Muscle of back (tissue), 3 donors: ENCODE measurements at regions not wholly inside any gene's neighbourhood (a gene's known extent, or its start where the extent isn't known, plus 50 kb on each side); places are given as distances from the start of the nearest gene placed in this dataset.
A peak's percentile ranks its signal among the peaks of the same experiment; 100 is the strongest.

Experiments
- DNase-seq, 3 donors: peaks; one replicate each; pipeline versions ENCODE4 v3.0.0 to v3.0.0-alpha.2; 2013

DNA sequence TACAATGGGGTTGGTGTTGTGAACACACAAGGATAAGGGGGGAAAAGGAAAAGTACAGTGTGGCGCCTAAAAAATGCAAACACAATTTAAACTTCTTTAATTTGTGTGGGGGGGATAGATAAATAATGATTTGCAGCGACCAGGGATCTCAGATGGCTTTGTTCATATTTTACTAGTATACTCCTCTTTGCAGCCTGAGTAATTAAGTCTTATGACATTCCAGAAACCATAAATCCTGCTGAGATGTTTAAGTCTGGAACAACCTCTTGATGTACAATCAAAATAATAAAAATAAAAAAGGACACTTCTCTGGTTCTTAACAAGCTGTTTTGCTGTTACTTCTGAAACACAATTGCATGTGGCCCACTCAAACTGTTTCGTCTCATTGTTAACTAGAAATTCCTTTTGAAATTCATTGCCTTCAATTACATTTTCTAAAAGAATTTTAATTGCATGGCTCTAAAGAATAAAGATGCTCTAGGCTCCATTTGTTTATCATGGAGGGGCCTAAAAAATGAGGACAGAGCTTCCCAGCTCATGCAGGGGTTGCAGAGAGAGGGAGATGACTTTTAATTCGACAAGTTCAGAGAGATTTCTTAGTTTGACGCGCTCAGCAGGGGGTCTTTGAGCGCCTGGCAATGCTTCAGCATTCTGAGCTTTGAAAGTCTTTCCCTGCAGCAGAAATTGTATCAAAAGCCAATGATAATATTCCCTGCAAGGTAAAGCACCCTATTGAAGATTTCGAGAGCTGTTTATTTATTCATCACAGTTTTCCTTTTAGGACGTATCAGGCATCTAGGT lies 892.4 kb upstream of the TENM3 start:
- no peak for DNase-seq

DNA sequence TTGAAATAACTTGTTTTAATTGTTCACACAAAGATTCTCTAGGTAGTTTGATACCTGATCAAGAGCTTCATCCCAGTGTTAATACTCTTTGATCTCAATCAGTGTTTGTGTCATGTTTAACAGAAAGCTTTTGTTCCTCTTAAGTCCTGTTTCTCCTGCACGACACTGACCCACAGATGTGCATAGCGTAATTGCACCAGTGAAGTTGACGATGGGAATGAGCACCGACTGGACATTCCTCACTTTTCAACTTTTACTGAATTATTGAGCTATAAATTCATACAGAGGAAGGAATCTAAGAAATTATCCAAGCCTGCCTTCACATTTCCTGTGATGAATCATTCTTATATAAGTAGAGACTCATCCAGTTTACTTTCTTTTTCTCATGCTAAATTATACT lies 878.7 kb upstream of the TENM3 start:
- peak in 1 of 3 donors; percentile 3 for DNase-seq

DNA sequence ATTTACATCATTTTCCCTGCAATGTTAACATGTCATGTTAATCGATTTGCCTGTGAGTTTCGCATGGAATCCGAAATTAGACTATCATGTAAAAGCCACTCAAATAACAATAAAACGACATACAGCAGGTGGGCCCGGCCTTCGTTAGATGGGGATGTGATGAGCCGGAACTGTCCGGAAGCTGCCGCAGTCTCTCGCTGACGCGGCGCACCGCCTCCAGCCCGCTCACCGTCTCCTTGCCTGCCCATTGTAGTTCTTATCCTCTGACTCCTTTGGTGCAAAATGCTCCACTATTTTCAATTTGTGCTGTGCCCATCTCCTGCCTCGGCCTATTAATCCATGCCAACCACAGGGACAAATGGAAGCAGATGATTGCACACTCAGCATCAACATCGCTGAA lies 877.5 kb upstream of the TENM3 start:
- DNase-seq = no peak

DNA sequence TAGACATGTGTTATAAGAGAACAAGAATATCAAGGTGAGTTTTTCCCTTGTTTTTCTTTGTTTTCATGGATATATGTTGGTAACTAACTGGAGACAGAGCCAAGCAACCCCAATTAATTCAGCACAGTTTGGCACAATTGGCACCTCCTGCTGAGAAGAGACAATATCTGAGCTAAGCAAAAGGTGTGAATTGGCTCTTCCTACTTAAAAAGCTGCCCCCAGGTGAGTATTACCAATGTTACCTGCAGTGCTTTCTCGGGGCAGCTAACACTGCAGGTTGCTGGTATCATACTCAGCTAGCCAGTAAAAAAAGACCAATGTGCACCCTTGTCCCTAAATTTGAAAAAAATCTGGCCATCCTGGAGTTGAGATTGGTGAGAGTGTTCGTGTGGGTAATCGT lies 871.2 kb upstream of the TENM3 start:
- no peak for DNase-seq

DNA sequence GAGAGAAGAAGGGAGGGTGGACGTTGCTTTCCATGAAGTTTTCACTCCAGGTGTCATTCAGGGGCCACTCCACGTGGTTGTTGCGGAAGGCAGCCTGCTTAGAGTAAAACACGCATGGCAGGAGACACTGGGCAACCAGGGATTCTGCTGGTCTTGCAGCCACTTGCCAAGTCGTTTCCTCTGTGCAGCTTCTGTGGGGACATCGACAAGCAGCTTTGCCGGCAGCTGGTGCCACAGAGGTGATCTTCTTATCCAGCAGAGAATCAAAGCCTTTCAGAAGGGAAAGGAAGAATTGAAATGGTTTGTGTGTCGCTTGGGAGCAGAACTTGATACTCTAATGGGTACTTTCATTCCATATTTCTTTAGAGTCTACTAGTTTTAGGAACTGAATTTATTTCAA lies 867.1 kb upstream of the TENM3 start:
- no peak for DNase-seq

DNA sequence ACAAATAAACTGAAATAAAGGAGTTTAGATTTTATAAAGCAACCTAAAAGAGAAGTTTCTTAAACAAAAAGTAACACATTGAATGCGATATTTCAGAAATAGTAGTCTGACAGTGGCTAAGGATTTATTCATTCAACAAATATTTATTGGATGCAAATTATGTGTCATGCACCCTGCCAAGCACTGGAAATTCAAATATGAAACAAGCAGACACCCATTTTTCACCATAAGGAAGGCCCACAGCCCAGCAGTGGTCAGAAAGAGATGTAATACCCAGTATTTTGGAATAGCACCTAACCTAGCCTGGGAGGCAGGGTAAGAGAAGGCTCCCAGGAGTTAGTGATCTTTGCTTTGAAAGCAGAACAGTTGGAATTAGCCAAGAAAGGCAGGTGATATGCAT lies 855.1 kb upstream of the TENM3 start:
- DNase-seq = no peak

DNA sequence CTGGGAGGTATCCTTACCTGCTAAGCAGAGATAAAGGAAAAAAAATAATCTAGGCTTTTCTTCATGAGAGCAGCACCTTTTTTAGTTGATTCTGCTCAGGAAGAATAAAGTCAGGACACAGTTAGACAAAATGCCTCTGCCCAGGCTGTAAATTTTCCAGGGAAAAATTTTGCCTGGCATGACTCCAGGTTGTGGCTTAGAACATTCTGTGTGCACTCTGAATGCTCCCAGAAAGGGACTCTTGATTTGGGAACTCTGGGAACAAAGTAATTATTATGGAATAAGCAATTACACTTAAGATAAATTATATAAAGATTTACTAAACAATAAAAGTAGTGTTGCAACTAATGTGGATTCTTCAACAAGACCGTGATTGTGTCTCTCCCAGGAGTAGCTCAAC lies 826.2 kb upstream of the TENM3 start:
- peak in 2 of 3 donors; percentile 10 to 11 for DNase-seq

DNA sequence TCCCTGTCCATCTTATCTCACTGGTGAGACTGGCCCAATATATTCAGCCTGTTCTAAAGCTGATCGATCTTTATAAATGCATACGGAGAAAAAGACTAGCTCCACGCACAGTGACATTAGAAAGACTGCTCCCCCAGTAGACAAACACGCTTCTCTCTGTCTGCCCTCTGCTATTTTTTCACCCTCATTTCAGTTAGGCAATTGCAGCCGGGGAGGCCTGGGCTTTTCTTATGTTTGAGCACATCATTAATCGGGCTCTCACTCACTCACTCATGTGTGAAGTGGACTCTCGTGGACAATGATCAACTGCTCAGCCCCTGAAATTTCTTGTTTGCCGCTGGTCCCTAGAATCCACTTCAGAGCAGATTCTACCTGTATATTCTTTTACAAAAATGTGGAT lies 824.7 kb upstream of the TENM3 start:
- no peak for DNase-seq

DNA sequence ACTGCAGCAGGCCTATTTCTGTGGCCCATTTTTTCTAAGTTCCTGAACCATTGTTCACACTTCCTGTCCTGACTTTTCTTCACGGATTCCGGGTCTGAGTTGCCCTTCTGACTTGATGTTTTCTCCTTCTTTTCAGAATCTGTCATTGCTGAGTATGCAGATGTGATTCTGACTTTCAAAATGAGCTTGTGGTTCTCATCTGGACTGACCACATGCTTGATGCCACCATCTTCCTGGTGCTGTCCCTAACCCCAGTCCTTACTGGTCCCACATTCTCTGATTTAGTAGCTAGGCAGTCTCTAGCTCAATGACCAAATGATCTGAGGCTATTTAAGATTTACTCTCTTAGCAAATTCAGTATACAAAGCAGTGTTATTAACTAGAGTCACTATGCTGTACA lies 822.3 kb upstream of the TENM3 start:
- no peak for DNase-seq

DNA sequence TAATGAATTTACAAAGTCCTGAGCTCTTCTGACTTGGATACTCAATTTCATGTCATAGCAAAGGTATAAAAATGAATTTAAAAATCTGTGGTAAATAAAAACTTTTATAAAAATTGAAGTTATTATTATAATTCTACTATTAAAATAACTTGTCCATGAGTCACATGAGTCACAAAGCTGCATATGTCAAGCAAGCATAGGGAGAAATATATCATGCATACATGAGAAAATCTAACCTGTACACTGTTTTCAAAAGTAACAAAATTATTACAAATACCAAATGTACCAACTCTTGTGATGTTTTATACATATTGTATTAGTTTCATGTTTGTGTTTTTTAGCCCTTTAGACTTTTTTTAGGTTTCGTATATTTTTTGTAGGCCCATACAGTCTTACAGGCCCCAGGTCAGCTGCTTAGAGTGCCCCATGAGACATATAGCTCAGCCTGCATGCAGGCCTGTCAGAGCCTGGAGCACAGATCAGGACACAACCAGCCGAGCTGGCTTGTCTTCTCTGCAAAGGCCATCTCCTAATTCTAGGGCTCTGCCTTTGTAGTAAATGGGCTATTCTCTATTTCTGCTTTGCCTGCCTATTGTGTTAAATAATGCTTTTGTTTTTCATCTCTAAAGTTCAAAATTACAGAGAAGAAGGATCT lies 818.7 kb upstream of the TENM3 start:
- no peak for DNase-seq

DNA sequence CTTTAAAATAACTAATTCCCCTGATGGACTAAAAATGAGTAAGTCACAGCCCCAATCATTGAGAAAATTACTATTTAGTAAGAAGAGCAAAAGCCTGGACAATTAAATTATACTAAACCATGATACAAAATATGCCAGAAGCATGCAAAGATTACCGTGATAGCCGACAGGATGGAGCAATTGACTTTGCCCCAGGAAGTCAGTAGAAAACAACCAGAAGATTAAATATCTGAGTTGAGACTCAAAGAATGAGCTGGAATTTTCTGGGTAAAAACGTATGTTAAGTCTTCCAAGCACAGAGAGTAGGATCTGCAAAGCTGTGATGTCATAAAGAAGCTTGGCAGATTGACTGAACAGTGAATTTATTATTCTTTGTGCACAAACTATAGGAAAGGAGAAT lies 816.1 kb upstream of the TENM3 start:
- no peak for DNase-seq

DNA sequence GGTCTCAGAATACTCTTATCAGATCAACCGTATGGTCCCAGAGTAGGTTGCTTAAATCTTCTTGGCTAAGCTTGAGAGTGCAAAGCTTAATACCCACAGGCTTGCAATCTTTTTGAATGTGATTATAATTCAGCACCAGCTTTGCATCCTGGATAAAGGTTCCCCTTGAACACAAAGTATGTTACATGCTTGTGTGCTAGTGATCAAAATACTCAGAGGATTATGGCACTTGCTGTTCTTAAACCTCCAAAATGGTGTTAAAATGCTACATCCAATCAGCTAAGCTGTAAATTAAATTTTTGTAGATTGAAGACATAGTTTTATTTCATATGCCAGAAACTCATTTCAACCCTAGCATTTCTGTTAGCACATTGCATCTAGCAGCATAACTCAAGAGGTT lies 812.2 kb upstream of the TENM3 start:
- no peak for DNase-seq

DNA sequence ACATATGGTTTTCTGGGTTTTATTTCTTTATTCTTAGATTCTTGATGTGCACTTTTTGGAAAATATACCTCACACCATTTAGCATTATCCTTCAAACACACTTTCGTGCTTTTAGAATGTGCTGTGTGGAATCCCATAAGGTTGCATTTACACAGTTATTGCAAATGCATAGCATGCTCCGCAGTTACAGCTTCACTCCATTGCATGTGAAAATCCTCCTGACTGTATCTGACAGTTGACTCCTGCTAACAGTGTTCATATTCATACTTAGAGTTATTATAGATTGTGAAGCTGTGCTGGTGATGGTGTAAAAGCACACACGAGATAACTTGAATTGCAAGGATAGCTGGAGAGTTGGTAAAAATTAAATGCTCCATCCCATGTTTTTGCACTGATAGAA lies 811.5 kb upstream of the TENM3 start:
- DNase-seq = no peak

DNA sequence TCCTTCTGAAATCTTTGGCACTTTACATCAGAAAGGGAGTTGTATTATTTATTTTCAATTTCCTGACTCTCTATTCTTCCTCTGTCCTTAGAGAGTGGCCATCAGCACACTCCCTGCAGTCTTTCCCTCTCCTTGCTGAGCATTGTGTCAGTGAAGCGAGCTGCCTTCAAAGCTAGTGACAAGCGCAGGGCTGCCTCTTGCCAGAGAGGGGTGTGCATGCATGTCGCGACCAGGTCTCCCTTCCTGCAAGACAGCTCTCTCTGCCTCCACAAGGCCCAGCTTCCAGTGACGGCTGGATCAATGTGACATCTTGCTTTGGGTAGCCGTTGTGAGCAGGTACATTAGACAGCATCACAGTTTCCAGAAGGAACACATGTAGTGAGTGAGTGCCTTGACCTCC lies 810.9 kb upstream of the TENM3 start:
- DNase-seq = no peak

DNA sequence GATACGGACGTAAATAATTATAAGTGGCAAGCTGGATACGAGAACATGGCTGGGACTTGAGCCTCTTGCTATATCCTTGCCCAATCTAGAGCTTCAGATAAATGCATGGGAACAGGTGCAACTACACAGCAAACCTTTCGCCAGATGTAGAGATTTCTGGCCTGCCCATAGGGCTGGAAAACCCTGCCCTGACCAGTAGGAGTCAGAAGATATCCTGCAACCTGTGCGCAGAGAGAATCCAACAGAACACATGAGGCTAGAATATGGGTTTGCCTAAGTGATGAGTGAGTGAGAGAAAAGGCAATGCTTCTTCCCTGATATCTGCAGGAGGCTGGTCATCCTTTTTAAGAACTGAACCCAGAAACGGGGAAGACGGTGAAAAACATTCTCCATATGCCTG lies 805.3 kb upstream of the TENM3 start:
- no peak for DNase-seq

DNA sequence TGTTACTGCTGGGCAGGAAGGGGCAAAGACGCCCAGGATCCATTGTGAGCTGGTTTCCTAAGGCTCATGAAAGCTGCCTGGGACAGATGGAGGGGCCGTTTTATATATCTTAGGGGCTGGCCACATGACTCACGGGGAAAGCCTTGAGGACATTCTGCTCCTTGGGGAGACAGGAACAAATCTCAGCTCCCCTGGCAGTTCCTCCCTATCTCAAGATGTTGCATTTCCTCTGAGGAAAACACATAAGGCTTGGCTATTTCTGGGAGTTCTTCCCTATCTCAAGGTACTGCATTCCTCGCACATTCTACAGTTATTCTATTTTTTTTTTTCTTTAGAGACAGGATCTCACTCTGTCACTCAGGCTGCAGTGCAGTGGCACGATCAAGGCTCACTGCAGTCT lies 804.6 kb upstream of the TENM3 start:
- DNase-seq = no peak

DNA sequence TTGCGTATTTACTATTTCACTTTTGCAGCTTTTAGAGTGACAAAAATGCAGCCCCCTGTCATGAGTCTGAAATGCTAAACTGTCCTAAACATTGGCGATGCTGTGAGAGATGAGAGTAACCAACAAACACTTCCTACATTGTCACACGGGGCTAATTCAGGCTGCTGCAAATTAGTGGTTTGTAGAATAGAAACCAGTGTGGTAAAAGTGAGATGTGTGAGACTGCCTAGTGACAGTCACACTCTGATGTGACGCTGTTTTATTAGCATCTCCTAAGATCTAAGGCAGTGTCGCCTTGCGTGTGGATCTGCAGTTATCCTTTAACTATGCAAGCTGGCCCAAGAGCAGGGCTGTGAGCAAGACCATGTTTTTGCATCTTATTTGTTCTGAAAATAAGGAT lies 800.2 kb upstream of the TENM3 start:
- no peak for DNase-seq

DNA sequence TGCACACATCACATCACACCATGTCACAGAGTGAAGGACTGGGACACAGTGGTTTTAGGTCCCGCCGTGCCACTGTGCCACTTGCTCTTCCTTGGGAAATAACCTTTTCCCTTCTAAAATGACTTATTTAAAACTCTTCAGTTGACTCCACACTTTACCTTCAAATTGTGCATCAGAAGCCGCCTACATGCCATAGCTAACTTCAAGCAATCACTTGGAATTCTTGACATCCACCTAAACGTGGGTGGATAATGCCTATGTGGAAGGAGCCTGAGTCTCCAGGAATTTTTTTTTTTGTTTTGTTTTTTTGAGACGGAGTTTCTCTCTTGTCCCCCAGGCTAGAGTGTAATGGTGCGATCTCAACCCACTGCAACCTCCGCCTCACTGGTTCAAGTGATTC lies 777.4 kb upstream of the TENM3 start:
- DNase-seq = no peak

DNA sequence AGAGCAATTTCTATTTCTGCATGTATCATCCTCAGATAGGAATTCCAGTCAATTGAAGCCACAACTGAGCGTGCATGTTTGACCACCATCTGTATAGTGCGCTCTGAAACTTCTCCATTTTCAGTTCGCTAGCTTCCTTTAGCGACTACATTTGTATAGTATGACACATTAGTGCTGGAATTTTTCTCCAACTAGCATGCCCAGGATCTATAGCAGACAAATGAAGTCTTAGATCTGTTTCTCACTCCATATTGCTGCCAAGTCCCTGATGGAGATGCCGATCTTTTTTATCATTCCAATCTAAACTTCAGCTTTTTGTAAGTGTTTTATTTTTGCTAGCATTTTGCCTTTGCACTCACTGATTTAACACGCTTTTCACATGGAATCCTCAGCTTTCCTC lies 774.8 kb upstream of the TENM3 start:
- DNase-seq = peak in 1 of 3 donors; percentile 12

DNA sequence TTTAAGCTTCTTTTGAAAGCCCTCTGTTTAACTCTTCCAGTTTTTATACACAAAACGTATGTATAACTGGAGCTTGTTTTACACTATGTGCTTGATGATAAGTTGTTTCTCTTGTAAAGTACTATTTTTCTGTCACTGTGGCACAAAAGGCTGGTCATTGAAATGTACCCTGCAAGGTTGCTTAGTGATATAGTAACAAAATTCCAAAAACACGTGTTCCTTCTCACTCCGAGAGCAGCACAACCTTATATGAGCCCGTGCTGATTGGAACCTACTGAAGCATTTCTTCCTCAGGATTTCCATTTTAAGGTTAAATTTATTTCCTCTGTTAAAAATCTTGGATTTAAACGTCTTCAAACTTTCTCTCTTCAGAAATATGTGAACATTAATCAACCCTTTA lies 772.9 kb upstream of the TENM3 start:
- no peak for DNase-seq

DNA sequence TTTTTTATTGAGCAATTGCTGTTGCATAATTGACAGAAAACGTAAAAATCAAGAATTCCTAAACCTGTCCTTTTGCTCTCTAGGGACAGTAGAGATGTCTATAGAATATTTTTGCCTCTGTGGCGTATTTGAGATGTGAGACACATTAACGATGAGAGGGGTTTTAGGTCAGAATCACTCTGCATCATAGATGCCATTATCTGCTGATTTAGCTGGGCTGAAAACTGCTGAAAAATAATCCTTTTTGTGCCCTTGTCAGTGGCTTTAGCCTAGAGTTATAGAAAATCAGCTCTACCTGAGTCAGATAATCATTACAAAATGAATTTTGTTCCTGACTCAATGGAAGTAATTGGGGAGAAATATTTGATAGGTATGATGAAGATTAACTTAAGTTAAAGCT lies 767.8 kb upstream of the TENM3 start:
- no peak for DNase-seq

DNA sequence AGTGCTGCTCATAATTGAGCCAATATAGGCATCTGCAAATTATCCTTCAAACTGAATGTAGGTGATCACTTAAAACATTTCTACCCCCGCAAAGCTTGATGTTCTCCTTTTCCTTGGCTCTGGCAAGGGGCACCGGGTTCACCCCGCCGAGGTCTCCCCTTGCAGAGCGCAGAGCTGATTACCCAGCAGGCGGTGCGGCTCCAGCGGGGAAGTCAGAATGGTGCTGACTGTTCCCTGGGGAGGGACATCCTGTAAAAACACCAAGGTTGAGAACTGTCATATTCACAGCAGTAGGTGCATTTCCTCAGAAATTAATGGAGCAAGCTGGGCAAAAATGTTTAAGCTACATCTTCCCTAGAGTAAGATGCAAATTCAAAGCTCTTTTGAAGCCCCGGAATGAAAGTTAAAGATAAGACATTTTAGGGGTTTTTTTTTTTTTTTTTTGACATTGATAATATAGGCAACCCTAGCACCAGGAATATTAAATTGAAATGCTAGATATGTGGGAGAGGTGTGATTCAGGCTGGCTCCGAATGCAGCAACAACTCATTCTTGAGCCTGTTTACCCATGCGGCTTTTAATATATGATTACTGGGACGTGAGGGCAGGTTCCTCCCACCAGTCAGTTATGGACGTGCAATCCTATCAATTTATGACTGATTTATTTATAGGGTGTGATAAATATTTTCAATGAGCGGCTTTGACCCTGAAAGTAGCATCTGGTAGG lies 767.3 kb upstream of the TENM3 start:
- DNase-seq = no peak

DNA sequence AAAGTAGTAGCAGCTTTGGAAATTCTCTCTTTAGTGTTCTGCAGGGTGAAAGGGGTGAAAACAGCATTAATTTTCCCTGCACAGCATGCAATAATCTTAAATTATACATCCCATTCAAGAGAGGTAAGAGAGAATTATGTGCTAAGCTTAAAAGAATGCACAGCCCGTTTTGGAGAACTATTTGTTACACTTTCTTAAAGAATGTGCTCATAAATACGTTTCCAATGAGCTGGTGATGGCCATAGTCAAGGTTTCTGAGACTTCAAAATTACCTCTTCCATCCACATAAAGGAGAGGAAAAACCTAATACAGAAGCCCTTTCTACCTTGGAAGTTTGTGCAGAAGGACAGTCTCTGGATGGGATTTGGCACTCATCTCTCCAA lies 766.7 kb upstream of the TENM3 start:
- DNase-seq = peak in 1 of 3 donors; percentile 7
